GM21619 (cell line): ENCODE measurements at regions not wholly inside any gene's neighbourhood (a gene's known extent, or its start where the extent isn't known, plus 50 kb on each side); places are given as distances from the start of the nearest gene placed in this dataset.

Source experiments
- ATAC-seq: cut with Tn5 transposase; IDR thresholded peaks from one replicate; pipeline ENCODE4 v1.9.1; 2021; ENCODE audit not compliant: unreplicated experiment

DNA sequence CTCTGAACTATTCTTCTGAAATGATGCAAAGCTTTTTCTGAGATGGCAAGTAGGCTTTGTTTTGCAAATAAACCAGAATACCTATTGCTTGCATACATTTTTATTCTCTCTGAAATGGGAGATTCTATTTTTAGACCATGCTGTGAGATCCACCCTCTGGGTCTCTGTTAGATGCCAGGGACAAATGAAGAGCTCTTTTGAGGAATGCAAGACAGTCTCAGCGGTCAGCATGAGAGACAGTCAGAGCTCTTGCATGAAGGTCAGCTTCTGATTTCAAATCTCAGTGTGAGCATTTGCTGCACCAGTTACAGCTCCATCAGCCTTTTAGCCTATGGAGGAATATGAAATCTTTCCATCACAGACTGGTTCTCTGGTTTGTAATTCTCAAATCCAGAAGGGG lies 429.9 kb upstream of the KLF6 start:
- ATAC-seq, result no peak

DNA sequence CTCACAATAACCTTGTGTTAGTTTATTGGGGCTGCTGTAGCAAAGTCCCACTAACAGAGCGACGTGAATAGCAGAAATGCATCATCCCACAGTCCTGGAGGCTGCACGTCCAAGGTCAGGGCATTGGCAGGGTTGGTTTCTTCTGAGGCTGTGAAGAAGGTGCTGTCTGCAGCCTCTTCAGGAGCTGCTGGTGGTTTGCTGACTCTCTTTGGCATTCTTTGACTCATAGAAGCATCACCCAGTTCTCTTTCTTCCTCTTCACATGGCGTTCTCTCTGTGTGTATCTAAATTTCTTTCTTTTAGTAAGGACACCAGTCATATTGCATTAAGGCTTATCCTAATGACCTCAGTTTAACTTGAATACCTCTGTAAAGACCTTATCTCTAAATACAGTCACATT lies 428.4 kb upstream of the KLF6 start:
- ATAC-seq, result no peak

DNA sequence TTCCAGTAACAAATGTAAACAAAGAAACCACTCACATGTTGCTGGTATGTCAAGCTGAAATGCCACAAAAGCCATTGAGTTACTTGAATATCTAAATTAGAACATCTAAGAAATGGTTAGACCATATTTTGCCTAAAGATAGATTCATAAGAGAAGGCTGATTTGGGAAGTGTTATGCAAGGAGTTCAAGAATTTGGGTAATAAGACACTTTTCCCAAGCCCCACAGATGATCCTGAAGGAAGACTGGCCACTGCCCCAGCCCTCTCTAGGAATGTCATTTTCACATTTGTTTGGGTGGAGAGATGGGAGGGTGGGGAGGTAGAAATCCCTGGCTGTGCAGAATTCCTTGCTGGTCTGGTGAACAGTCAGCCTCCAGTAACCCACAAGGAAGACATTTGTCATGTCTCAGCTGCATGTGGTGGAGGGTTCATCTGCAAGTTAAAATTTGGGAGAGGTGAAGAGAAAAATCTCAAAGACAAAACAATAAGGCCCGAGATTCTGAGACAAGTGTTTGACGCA lies 427.2 kb upstream of the KLF6 start:
- no peak for ATAC-seq

DNA sequence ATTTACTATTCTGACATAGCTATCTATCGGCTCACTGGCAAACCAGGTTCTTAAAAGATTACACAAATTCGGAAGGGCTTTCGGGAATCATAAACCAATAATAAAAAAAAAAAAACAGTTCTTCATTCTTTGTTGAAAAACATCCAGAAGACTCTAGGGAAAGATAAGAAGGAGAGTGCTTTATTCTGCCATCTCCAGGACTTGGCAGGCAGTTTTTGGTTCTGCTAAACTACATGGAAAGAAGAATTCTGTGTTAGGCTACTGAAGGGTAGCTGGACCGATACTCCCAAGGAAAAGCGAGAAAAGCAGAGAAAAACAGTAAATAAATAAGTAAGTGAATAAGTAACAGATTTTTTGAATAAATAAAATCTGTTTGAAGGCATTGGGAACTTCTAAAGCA lies 423.5 kb upstream of the KLF6 start:
- ATAC-seq, result no peak

DNA sequence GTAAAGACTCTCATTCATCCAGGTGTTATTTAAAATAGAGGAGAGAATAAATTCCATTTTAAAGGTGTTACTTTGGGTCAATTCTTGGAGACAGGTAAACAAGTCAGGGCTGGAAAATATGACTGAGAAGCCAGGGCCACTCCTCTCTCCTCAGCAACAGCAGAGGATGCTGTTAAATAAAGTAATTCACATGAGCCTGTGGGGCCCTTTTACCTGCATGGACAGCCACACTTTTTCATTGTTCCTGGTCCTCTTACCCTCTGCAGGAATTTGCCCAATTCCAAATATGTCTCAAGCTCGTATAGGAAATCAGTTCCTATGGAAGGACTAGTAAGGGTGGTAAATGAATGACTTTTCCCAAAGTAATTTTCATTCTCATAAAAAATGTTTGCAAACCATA lies 420.1 kb upstream of the KLF6 start:
- ATAC-seq, result no peak

DNA sequence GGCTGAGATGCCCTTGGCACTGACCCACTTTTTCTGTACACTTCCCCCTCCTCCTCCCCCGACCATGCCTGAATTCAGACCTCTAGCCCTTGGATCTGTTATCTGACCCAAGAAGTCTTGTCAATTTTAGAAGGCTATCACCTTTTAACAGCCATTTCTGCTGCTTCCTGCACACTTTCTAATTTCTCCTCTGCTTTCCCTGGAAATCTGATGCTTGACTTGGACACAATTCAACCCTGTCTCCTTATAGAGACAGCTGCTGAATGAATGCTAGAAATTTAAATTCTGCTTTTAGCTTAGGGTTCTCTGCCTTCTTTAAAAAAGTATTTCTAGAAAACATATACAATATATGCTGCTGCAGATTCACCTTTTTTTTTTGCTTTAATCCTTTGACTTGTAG lies 417.9 kb upstream of the KLF6 start:
- ATAC-seq, result no peak

DNA sequence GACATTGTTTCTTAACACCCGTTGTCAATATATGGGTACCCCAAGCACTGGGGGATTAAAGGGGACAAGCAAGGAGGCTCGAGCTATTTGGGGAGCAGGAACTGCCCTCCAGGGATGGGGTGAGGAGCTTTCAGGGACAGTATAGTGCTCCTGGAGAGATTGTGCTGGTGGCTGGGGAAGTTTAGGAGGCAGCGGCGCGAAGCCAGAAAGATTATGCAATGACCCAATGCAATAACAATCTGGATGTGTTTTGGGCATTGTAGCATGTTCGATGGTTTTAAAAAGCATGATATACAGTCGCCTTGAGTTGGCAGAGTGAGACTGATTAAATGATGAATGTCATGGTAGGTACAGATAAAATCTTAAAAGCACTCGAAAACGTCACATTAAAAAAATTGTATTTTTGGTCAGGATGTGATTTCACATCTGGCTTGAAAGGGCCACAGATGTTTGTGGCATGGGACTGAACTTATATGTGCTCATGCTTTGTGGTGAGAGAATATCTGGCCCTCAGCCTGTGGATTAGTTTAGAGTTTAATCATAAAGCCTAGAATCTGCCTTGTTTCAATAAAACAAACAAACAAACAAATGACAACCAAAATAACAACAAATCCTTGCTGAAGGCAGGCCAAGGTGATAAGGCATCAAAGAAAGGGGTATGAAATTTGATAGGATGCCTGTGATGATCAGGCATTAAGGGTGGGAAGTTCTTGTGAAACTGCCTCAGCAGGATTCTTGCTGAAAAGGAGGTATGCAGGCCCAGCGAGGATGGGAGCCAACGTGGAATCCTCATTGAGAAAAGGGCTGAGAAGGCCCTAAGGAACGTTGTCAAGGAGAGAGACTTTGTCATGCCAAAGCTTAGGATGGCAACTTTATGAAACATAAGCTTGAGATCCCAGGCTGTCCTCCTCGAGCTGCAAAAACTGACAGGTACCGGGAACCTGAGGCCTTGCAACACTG lies 417.1 kb upstream of the KLF6 start:
- ATAC-seq, result no peak

DNA sequence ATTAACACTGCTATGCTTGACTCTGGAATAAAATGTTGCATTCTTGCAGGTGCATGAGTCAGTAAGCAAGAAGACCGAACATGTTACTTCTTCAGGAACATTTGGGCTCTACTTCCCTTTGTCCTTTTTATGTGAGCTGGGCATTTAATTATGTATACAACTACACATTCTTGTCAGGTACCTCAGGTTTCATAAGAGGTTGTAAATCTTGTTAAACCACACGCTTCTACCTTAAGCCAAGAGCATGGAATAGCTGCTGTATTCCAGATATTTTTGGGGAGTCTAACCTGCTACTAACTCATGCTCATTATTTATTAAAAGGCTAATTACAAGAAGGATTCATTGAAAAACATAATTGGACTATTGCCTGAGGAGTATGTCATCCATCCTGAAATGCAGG lies 414.2 kb upstream of the KLF6 start:
- no peak for ATAC-seq

DNA sequence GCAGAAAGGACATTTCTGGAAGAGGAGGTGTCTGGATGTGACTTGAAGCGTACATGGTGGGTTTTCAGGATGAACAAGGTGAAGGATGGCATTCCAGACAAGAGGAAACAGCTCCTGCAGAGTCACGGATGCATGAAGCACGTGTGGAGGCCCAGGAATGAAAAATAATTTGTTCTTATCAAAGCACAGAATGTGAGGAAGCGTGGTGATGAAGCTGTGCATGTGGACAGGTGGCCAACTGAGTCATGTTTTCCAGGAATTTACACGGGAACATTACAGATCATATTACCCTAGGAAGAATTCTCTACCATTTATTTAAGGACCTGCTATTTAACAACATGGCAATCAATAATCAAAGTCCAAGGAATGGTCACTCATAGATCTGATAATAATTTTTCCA lies 413.2 kb upstream of the KLF6 start:
- ATAC-seq, result no peak

DNA sequence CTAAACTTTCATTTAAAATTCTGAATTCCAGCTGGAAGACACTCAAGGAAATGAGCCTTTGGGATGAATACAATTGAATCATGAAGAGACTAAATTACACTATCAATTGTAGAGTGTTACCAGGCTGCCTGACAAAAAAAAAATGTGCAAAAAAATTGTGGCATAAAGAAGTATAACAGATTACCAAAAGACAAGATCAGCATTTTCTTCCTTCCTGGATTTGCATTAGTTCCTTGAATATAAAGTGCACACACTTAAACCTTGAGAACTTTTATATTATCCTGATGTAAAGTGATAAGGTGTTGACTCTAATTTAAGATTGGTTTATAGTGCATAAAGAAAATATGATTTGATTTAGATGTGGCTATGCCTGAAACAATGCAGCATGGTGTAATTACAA lies 412.7 kb upstream of the KLF6 start:
- no peak for ATAC-seq

DNA sequence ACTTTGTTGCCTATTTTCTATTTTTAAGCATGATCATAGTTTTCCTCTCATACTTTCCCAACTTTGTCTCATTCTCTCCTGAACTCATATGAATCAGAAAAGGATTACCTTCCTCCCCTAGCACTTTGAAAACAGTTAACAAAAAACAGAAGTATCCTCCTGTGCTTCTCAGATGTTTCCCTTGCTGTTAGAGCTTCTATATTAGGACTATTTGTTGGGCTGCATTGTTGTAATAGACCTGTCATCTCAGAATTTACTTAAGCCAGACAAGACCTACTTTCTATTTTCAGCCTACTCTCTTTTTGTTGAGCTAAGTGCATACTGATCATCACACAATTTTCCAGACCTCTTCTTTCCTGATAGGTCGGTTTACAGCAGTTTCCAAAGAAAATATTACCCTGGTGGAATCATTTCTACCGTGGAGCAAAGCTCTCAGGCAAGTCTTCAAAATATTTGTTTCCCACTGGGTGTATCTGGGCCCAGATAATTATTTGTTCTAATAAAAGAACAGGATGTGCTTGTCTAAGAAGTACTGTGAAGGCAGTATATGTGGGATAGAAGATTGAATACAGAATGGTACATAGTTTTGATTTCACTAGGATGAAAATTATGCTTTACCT lies 411.9 kb upstream of the KLF6 start:
- no peak for ATAC-seq

DNA sequence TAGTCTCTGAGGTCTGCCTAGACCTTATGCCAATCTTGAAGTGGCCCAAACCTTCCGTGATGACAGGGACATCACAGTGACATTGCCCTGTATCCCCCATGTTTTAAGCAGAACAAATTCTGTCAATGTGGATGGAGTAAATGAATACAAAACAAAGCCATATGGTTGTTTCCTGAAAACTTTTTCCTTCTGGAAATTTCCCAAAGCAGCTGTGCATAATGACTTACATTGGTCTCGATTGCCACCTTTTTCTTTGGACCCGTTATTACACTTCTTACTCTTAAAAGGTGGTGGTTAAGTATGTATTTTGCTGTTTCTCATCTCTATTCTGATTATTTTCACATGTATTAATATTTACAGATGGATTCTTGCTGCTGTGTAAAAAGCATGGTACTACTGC lies 411.2 kb upstream of the KLF6 start:
- no peak for ATAC-seq

DNA sequence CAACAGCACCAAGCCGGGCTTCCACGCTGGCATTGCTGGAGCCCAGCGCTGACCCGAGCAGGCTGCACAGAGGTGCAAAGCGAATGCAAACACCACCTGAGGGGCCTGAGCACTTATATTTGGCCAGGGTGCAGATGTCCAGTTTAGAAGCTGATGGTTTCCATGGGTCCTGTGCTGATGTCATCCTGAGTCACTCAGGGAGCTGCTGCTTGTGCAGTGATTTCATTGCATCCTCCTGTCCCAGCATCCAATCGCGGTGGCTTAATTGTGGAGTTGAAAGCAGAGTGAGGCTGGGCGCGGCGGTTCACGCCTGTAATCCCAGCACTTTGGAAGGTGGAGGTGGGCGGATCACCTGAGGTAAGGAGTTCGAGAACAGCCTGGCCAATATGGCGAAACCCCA lies 410.2 kb upstream of the KLF6 start:
- no peak for ATAC-seq

DNA sequence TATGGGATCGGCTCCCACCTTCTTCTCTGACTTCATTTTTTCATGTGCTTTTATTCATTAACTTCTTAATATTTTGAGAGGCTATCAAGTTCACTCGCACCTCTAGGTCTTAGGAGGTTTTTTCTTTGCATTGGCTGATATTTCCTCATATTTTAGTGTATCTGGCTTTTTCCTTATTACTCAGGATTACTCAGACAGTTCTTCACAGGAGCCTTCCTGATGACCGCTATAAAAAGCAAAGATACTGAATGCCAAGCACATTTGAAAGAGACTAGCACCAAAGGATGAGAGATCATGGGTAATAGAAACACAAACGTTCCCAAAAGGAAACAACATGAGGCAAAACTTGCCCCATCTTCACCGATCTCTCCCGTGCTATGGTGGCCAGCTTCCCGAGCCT lies 409.2 kb upstream of the KLF6 start:
- ATAC-seq, result no peak

DNA sequence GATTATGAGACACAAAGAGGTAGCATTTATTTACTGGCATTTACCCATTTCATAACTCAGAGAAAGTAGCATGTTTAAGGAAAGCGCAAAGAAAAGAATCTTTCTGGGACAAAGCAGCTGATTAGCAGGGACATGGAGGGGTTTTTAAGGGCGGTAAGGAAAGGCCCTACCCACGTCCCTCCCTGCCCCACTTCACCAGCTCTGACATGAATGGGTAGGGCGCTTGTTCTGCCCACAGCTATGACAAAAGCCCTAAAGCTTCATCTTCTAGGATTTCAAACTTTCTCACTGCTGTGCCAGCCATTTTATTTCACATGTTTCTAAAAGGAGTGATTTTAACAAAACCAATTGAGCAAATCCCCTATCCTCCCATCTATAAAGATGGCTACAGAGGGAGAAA lies 406.9 kb upstream of the KLF6 start:
- no peak for ATAC-seq

DNA sequence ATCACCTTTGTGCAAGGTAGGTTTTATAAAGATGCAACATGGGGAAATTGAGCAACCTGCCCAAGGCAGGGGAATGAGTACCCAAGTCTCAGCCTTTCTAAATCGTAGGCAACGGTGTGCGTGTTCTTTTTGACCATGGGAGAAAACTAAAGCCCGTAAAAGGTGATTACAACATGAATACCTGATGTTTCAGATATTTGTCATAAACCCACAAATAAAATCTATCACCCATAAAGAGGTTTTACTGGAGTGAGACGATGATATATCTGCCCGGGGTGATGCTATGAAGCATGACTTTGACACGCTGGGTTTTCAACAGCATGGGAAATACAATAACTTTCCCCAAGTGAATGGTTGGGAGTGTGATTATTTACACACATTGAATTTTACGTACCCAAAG lies 406.3 kb upstream of the KLF6 start:
- ATAC-seq, result no peak

DNA sequence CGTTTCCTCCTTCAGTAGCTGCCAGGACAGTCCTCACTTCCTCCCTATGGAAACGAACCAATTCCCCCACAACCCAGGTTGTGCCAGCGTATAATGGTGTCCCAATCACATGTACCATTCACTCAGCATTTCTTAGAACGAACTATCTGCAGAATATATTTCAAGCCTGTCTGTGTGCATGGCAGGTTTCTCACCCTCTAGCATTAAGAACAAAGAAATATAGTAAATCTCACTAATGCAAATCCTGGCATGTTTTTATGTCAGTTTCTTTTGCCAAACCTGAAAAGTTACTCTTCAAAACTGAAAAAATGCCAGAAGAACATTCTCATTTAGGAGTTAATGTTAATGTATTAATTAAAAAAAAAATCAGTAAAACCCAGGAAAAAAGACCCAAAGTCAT lies 405.9 kb upstream of the KLF6 start:
- no peak for ATAC-seq

DNA sequence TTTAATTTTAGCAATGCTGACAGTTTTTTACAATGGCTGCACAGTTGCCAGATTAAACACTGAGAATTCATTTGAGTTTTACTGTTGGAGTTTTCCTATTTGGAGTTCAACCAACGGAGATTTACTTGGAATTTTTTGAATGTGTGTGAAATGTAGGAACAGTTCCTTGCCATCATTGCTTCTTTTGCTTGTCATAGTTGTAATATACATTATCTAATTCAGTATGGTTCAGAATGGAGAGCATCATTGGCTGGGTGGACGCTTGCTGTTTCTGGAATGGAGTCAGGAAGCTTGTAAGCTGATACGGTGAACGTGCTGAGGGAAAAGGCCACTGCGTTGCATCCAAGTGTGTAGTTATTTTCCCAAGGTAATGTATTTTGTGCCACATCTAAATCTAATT lies 404.3 kb upstream of the KLF6 start:
- ATAC-seq, result no peak

DNA sequence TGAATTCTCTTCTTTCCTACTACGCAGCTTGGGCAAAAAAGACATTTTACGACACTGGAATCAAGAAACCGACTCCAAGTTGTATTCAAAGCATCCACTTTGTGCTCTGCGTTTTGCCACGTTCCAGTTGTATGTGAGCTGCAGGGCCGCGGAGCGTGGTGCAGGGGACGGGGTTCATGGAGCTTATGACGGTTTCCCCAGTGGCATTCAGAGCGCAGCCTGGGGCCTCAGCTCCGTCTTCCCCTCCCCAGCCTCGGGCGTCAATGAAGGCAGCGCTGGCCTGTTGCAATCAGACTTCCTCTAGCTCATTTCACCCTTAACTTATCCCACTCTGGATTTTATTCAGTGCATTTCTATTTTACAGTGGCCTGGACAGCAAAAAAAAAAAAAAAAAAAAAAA lies 403.4 kb upstream of the KLF6 start:
- no peak for ATAC-seq

DNA sequence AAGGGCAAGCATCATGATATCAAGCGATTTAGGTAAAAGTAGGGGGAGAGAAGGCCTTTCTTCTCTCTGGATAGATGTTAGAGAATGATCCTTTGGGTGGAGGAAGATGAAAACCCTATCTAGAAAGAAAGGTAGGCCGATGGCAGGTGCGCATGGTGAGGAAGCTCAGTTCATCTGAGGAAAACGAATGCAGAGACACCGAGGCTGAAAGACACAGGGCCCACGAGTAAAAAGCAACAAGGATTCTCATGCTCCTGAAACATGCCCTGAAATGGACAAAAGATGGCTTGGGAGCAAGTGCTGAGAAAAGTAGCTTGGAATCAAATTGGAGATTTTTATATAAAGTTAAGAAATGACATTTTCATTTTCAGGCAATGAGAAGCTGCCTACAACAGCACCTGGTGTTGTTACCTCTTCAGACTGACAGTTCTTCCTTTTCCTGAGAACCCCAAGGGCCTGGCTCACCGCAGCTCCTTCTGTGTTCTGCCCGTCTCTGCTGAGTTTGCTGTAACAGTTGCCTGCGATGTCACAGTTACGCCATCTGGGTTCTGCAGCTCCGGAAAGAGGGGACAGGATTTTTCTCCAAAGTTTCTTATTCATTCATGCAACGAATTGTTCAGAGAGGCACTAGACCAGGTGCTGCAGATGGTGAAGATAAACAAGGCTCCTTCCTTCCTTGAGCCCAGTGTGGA lies 402.0 kb upstream of the KLF6 start:
- no peak for ATAC-seq

DNA sequence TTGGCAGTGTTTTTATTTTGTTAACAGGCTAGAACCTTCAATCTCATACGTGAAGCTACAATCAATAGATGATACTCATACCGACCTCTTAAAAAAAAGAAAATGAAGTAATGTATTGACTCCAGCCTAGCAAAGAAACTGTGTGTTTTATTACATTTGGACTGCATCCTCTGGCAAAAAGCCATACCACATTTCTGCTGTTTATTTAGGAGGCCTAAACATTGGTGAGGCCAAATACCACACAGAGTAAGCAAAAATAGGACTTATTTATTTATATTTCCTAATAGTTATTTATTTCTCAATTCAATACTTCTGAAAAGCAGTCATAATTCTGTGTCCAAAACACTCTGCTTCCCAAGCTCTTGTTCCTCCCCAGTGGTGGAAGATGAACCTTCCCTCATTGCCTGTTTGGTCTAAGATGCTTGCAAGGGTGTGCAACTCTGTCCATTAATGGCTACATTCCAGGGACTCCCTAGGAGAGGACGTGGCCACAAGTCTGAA lies 398.8 kb upstream of the KLF6 start:
- ATAC-seq, result no peak

DNA sequence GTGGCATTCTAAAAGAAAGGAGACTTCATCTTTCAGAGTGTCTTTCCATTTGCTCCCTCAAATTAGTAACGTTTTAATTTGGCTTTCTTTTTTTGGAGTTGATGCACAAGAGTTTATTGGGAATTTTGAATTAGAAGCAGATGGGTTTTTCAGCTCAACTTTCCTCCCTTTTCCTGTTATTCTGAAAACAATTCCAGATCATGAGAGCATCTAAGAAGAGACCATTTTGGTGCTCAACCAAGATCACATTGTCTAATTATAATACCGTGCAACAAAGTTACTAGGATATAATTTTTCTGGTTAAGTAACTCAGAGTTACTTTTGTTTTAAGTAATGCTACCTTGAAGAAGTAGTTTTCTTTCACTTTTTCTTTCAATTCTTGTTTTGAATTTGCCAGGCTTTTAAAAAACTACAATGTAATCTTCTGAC lies 396.6 kb upstream of the KLF6 start:
- peak; percentile 58 for ATAC-seq
